B cell (primary cell): ENCODE measurements at regions not wholly inside any gene's neighbourhood (a gene's known extent, or its start where the extent isn't known, plus 50 kb on each side); places are given as distances from the start of the nearest gene placed in this dataset.
"Not testable (repeated sequence)": the region's sequence is repeated elsewhere in the genome, so short reads cannot be mapped to it uniquely, and the experiment has no call there.

Source experiments
- ATAC-seq: fragments of 200-7000 bp; cut with Tn5 transposase; one replicate; pipeline ENCODE4 v1.10.0; 2021; ENCODE audit warnings: low read depth, mild to moderate bottlenecking, moderate number of reproducible peaks, moderate library complexity
- CTCF ChIA-PET: fragments of 350-600 bp; sonication (Branson Sonifier 250); formaldehyde crosslinking; loops from one replicate; lab custom pipeline; 2021; ENCODE audit warnings: antibody characterized with exemption, inconsistent platforms; lab: Charles Lee
- POLR2A ChIA-PET: fragments of 350-600 bp; sonication (Branson Sonifier 250); formaldehyde crosslinking; loops from one replicate; lab custom pipeline; 2021; ENCODE audit warnings: antibody characterized with exemption; lab: Charles Lee
- DNase-seq: peaks from one replicate; pipeline ENCODE4 v3.0.0; 2013
- H2AFZ ChIP-seq: 2 replicates; pipeline ENCODE4 v1.6.1; 2012; ENCODE audit warnings: mild to moderate bottlenecking, low read depth, low read length; ENCODE audit not compliant: insufficient read depth, poor library complexity, severe bottlenecking
- H3K27ac ChIP-seq, 2 donors: 1 replicate in 1 of 2; 2 replicates in 1 of 2; pipeline ENCODE4 v1.5.1; 2012 to 2013; ENCODE audit warnings: low read length in 2 of 2, mild to moderate bottlenecking in 2 of 2, moderate library complexity in 1 of 2
- H3K27me3 ChIP-seq, 4 experiments: fragments of 200-600 bp in 1 of 4; sonication (generic) in 1 of 4; replicated peaks in 1 of 4; 1 replicate in 2 of 4; 2 replicates in 2 of 4; pipeline versions ENCODE4 v1.6.1 to v1.7.0; 2013 to 2016; ENCODE audit warnings: low read length in 3 of 4, mild to moderate bottlenecking in 2 of 4, mixed read lengths in 1 of 4, moderate library complexity in 1 of 4; ENCODE audit not compliant: insufficient read depth in 4 of 4, control insufficient read depth in 3 of 4; ENCODE audit errors: control extremely low read depth in 1 of 4
- H3K36me3 ChIP-seq, 2 experiments: replicated peaks in 1 of 2; 1 replicate in 1 of 2; 2 replicates in 1 of 2; pipeline versions ENCODE4 v1.6.1 to v1.7.1; 2013; ENCODE audit warnings: low read length in 1 of 2; ENCODE audit not compliant: insufficient read depth in 2 of 2, control insufficient read depth in 1 of 2; ENCODE audit errors: control extremely low read depth in 1 of 2, extremely low read depth in 1 of 2
- H3K4me1 ChIP-seq, 2 donors: fragments of 200-600 bp in 1 of 2; sonication (generic) in 1 of 2; 1 replicate in 1 of 2; 2 replicates in 1 of 2; pipeline versions ENCODE4 v1.5.1 to v1.6.1; 2013 to 2017; ENCODE audit warnings: low read length in 2 of 2; ENCODE audit not compliant: control insufficient read depth in 2 of 2, insufficient read depth in 2 of 2
- H3K4me2 ChIP-seq: replicated peaks from 2 replicates; pipeline ENCODE3; 2012; ENCODE audit warnings: mild to moderate bottlenecking, low read depth, low read length; ENCODE audit not compliant: poor library complexity, severe bottlenecking
- H3K4me3 ChIP-seq, 5 experiments: fragments of 200-600 bp in 1 of 5; sonication (generic) in 1 of 5; 1 replicate in 3 of 5; 2 replicates in 2 of 5; pipeline versions ENCODE4 v1.5.1 to v1.7.0; 2011 to 2016; ENCODE audit warnings: low read length in 4 of 5, mild to moderate bottlenecking in 4 of 5, low read depth in 2 of 5, control low read depth in 1 of 5, moderate library complexity in 1 of 5; ENCODE audit not compliant: insufficient read depth in 1 of 5; ENCODE audit errors: control extremely low read depth in 1 of 5, extremely low read depth in 1 of 5
- H3K79me2 ChIP-seq: fragments of 200-600 bp; sonication (generic); one replicate; pipeline ENCODE4 v1.6.0; 2016; ENCODE audit warnings: low read length; ENCODE audit not compliant: control insufficient read depth, insufficient read depth
- H3K9ac ChIP-seq: fragments of 200-600 bp; sonication (generic); 2 replicates; pipeline ENCODE4 v1.6.1; 2017; ENCODE audit warnings: mild to moderate bottlenecking, low read length, moderate library complexity
- H3K9me3 ChIP-seq, 3 donors: one replicate each; pipeline versions ENCODE4 v1.6.1 to v1.7.1; 2013; ENCODE audit warnings: low read length in 2 of 3; ENCODE audit not compliant: control insufficient read depth in 2 of 3, insufficient read depth in 1 of 3; ENCODE audit errors: control extremely low read depth in 1 of 3
- H4K20me1 ChIP-seq: 2 replicates; pipeline ENCODE4 v1.6.0; 2012; ENCODE audit warnings: mild to moderate bottlenecking, low read length; ENCODE audit not compliant: insufficient read depth, control insufficient read depth, poor library complexity, severe bottlenecking
- H3K27ac Mint-ChIP-seq: one replicate; pipeline ENCODE4 v1.8.0; 2021; ENCODE audit warnings: mixed read lengths
- H3K27me3 Mint-ChIP-seq: one replicate; pipeline ENCODE4 v1.8.0; 2021; ENCODE audit warnings: mixed read lengths
- H3K4me1 Mint-ChIP-seq: one replicate; pipeline ENCODE4 v1.8.0; 2021; ENCODE audit warnings: mixed read lengths
- H3K4me3 Mint-ChIP-seq: one replicate; pipeline ENCODE4 v1.8.0; 2021; ENCODE audit warnings: mixed read lengths
- H3K9me3 Mint-ChIP-seq: one replicate; pipeline ENCODE4 v1.8.0; 2022; ENCODE audit warnings: mixed read lengths; ENCODE audit not compliant: insufficient read depth
- CTCF ChIP-seq: fragments of 200-600 bp; IDR thresholded peaks from one replicate; pipeline ENCODE4 v1.8.0; 2022; ENCODE audit warnings: antibody characterized with exemption, mild to moderate bottlenecking
- EZH2 ChIP-seq: IDR thresholded peaks from 2 replicates; pipeline ENCODE4 v1.6.1; 2012; ENCODE audit warnings: borderline replicate concordance, low read depth, mild to moderate bottlenecking, moderate library complexity, low read length; ENCODE audit not compliant: insufficient read depth, poor library complexity, severe bottlenecking
- WGBS: methylation state at CpG from one replicate; pipeline ENCODE4 v1.1.5; 2013; ENCODE audit warnings: missing lambda C conversion rate; ENCODE audit not compliant: insufficient coverage; 5-methylcytosine and 5-hydroxymethylcytosine counted together
- intact Hi-C: fragments of 100-400 bp; cut with micrococcal nuclease; formaldehyde crosslinking; loops from one replicate; pipeline ENCODE4 v1.10.0; 2022

- Histone ChIP-seq H3K36me3 (no peaks in the 10 kb centered on the region), H2AFZ (no peak overlapping the region), H3K27ac (no peak overlapping the region), H4K20me1 (no peaks in the 10 kb centered on the region), H3K79me2 (no peaks in the 10 kb centered on the region), H3K4me3 (no peak overlapping the region), H3K9me3 (peaks cover 0 to 13% (median 0%) of the 10 kb centered on the region in 3 donors), H3K27me3 (no peaks in the 10 kb centered on the region), H3K4me1 (no peaks in the 10 kb centered on the region), H3K9ac (no peak overlapping the region), H3K4me2 (no peak overlapping the region)
- CTCF ChIA-PET = no interaction called here
- TF ChIP-seq CTCF (no peak), EZH2 (no peak)
- ATAC-seq = no peak
- WGBS = 83% methylated on average over 7 of the region's 7 CpGs
- POLR2A ChIA-PET = no interaction called here
- no peaks in the 10 kb centered on the region for H3K27me3 Mint-ChIP-seq
- H3K27ac Mint-ChIP-seq = no peak overlapping the region
- intact Hi-C loops = no loop called here
- H3K4me1 Mint-ChIP-seq = no peaks in the 10 kb centered on the region
- no peak overlapping the region for H3K4me3 Mint-ChIP-seq
- DNase-seq = no peak
- H3K9me3 Mint-ChIP-seq = no peaks in the 10 kb centered on the region
Measured at GRCh38 chr16:87035053-87035452, 282.1 kb downstream of the C16orf95 start.

- no peak overlapping the region for H3K4me2 ChIP-seq
- no peaks in the 10 kb centered on the region for H3K4me1 ChIP-seq
- ChIA-PET POLR2A (no interaction called here), CTCF (no interaction called here)
- no peak overlapping the region for H3K9ac ChIP-seq
- H2AFZ ChIP-seq = no peak overlapping the region
- H4K20me1 ChIP-seq = no peaks in the 10 kb centered on the region
- H3K9me3 ChIP-seq = peaks cover 0 to 3% (median 0%) of the 10 kb centered on the region in 3 donors
- Mint-ChIP-seq H3K27me3 (peaks cover 4% of the 10 kb centered on the region), H3K4me1 (no peaks in the 10 kb centered on the region), H3K9me3 (no peaks in the 10 kb centered on the region), H3K4me3 (no peak overlapping the region), H3K27ac (no peak overlapping the region)
- H3K36me3 ChIP-seq = no peaks in the 10 kb centered on the region
- H3K27ac ChIP-seq = no peak overlapping the region
- no peak overlapping the region for H3K4me3 ChIP-seq
- WGBS = 82% methylated on average over 5 of the region's 7 CpGs
- no peaks in the 10 kb centered on the region for H3K79me2 ChIP-seq
- DNase-seq = no peak
- intact Hi-C loops = no loop called here
- TF ChIP-seq CTCF = no peak
- TF ChIP-seq EZH2 = no peak
- H3K27me3 ChIP-seq = no peaks in the 10 kb centered on the region
- ATAC-seq = no peak
Measured at GRCh38 chr16:87037012-87037411, 280.2 kb downstream of the C16orf95 start.

- H3K27ac ChIP-seq, H3K4me2 ChIP-seq, H3K4me3 Mint-ChIP-seq, H3K27ac Mint-ChIP-seq, H3K9me3 ChIP-seq, H4K20me1 ChIP-seq, ATAC-seq, H3K4me1 Mint-ChIP-seq, CTCF ChIA-PET, H3K9me3 Mint-ChIP-seq, intact Hi-C loops, H3K27me3 ChIP-seq, H3K9ac ChIP-seq, H3K4me3 ChIP-seq, H2AFZ ChIP-seq, H3K36me3 ChIP-seq, H3K79me2 ChIP-seq, DNase-seq, POLR2A ChIA-PET, H3K27me3 Mint-ChIP-seq, H3K4me1 ChIP-seq: not testable (repeated sequence)
- WGBS = 77% methylated on average over 1 of the region's 3 CpGs
Measured at GRCh38 chr16:87038528-87038927, 278.7 kb downstream of the C16orf95 start.
